Superior temporal gyrus (tissue), 1 donor: ENCODE measurements at regions not wholly inside any gene's neighbourhood (a gene's known extent, or its start where the extent isn't known, plus 50 kb on each side); places are given as distances from the start of the nearest gene placed in this dataset.

ENCODE experiments used
- DNase-seq: peaks from one replicate; pipeline ENCODE4 v3.0.0-alpha.2; 2016; ENCODE audit errors: extremely low spot score

DNA sequence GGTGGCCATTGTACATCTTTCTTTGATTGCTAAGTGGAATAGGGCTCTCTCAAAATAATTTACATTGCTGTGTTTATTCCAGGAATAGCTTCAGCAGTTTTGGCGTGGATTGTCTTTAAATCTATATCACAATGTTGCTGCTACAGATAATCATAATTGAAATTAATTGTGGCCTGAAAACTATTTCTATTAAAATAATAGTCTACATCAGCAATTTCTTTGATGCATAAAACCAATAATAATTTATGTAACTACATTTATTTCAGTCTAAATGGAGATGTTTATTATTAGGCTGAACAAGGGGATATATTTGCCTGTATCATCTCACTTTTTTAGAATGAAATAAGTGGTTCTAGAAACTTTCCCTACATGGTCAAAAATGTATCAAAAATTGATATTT is 456.0 kb upstream of the CTNND2 start:
- DNase-seq: no peak

DNA sequence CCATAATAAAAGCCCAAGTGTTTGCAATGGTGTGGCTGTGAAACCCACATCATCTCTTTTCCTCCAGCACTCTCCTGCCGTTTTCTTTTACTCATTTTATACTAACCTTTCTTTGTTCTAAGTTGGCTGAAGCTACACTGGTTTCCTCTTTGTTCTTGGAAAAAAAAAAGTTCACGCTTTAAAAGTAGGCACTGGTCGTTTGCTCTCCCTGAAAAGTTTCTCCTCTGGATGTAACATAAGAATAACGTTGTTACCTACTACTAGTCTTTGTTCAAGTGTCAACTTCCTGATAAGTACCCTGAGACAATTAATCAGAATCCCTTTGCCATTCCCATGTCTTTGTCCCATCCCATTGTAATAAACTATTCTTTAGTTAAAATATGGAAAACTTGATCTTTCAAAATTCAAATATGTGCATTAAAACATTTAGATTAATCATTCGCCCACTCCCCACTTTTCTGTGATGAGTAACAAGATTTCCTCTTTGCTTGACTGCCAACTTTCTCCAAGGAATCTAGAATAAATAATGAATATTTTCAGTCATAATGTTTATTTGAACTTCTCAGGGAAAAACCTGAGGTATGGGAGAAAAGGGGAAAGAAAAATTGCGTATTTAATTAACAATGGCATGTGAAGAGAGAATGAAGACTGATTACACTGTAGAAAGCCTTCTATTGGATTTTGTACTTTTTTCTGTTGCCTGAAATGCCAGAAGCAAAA is 454.3 kb upstream of the CTNND2 start:
- no peak for DNase-seq

DNA sequence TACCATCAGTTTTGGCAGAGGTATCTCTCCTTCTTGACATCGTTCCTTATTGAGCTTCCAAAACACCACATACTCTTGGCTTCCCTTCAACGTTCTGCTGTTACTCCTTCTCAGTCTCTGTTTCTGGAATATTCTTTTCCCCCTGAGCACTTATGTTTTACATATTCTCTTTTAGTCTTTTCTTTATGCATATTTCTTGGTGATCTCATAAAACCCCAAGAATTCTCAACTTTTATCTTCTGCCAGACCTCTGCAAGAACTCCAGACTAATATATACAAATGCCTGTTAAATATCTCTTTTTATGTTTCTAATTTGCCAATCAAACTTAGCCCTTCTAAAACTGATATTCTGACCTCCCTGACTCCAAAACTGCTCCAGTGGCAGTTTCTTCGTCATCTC is 453.4 kb upstream of the CTNND2 start:
- no peak for DNase-seq

DNA sequence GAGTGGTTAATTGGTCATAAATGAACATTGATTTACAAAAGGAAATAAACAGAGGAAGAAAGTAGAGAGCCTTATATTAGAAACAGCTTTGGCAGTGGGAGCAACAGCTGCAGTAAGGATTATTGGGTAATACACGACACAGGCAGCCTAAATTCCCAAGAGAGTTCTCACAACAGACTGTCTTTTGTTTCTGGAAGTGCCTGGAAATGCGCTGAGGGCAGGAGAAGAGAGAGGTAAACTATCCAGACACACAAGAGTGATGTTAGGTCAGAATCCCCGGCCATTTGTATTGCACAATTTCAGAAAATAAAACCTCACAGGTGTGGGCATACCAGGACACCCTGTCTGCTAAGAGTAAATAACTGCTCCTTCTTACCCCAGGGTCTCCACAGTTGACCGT is 450.4 kb upstream of the CTNND2 start:
- DNase-seq: no peak

DNA sequence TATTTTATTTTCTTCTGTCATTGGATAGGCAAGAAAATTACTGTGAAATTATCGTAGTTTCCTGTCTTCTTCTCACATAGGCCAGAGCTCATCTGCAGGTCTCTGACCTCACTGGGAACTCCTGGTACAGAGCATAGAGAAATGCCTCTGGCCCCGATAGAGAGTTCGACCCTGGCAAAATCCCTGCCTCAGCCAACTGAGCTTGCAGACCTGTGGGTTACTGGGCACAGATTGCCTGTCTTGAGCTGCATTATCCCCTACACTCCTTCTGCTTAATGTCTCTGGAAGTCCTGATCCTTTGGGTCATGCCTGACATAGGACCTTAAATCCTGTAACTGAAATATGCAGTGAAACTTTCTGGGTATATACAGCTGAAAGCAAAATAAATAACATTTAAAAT is 439.3 kb upstream of the CTNND2 start:
- no peak for DNase-seq

DNA sequence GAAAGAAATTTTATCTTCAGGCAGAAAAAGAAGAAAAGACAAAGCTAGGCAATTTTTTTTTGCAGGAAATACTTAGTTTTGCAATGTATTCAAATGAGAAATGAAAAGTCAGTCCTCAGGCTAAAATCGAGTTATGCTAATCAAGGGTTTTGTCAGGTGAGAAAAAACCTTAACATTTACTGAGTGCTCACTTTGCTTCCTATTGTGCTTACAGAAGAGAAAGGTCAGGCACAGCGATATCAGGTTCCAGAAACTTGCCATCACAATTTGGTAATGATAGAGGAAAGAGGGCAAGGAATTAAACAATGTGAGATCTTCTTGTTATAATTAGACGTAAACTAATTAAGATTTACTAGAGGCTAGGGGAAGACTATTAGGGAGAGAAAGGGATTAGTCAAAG is 431.7 kb upstream of the CTNND2 start:
- no peak for DNase-seq

DNA sequence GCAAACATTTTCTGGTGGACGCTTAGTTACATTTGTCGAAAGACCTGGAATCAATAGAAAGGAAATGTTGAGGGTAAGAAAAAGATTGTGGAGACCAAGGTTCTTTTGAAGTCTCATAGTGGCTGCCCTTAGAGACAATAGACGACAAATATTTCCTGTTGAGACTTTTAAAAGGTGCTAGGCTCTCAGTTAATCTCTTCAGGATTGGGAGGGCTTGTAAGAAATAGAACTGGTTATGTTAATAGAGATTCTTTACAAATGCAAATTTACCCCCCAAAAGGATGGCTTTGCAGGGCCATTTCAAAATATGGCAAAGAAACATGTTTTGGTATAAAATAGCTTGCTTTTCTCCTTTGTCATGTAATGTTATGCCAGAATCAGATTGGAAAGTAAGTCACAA is 428.2 kb upstream of the CTNND2 start:
- no peak for DNase-seq

DNA sequence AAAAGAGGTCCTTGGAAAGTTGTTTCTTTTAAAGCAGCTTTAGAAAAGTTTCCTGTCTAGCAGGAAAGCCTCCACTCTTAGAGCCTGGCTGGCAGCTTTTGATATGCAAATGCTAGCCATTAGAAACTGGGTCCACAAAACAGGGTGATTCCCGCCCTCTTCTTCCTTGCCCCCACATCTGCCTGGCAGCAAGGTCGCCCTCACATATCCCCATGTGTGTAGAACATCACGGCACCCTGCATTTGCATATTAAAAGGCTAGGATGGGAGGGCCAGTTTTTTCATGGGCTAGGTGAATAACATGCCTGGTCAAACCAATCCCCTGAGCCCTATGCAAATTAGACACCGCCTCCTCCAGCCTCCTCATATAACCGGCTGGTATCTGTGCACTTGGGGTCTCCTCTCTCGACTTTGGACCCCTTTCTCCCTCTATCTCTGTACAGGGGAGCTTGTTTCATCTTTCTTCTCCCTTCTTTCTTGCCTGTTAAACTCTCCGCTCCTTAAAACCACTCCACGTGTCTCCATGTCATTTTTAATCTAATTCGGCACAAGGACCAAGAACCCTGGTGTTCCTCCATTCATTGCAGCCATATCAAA is 426.8 kb upstream of the CTNND2 start:
- DNase-seq: no peak

DNA sequence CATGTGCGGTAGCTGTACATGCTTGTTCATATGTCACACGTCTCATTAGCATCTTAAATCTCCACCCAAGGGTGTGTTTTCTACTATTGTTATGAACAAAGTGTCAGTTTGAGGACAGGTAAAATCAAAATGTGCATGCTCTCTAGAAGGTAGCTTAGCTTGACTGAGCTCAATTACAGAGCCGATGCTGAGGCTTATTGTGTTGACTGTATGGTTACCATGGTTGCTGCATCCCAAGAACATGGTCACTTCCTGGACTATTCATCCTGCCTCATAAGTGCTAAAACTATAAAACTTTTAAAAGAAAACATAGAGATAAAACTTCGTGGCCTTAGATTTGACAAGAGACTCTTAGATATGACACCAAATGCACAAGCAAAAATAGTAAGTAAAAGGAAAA is 426.1 kb upstream of the CTNND2 start:
- DNase-seq: no peak

DNA sequence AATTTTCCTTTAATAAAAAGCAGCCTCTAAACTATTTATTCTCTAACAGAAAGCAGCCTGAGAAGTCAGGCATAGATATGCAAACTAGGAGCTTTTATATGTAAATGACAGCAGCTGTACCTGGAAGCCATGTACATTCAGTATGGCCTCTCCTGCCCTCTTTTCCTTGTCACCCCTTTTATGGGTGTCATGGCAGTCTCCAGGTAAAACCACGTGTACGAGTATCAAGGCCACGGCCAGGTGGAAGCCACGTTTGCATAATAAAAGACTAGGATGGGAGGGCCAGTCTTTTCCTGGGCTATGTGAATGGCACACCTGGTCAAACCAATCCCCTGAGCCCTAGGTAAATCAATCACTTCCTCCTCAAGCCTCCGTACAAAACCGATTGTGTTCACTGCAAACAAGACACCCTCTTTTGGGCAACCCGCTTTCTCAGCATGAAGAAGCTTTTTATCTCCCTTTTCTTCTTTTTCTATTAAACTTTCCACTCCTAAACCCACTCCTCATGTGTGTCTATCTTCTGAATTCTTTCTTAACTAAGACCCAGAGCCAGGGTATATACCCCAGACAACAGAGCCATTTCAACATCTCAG is 419.5 kb upstream of the CTNND2 start:
- DNase-seq: no peak

DNA sequence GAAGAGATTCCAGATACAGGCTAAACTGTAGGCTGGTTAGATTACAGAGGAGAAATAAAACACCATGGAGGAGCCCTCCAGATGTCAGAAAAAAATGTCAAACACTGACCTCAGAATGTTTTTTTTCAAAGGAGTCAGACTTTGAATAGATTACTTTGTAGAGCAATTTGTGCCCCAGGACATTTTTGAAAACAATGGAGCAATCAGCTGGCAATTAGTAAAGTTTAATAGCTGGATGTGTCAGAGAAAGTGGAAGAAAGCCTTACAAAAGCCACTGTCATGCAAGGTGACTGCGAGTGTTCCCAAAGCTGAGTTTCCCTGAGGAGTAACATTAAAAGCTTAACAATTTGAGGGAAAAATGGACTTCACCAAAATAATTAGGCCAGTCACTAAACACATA is 417.8 kb upstream of the CTNND2 start:
- DNase-seq: no peak

DNA sequence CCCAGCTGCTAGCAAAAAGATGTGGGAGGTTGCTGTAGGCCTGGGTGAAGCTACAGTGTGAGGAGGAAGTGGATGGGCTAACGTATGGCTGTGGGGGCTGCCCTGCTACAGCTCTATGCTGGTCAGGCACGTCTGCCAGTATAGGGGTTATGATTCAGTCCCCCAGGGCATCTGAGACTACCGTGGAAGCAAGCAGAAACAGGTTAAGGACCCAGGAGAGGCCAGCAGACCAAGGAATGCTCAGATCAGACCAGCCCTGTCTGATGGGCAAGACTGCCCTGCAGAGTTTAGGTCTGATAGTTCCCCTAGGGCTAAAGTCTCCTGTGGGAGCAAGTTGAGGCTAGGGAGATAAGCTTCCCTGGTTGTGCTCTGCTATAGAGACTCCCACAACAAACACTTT is 416.1 kb upstream of the CTNND2 start:
- no peak for DNase-seq

DNA sequence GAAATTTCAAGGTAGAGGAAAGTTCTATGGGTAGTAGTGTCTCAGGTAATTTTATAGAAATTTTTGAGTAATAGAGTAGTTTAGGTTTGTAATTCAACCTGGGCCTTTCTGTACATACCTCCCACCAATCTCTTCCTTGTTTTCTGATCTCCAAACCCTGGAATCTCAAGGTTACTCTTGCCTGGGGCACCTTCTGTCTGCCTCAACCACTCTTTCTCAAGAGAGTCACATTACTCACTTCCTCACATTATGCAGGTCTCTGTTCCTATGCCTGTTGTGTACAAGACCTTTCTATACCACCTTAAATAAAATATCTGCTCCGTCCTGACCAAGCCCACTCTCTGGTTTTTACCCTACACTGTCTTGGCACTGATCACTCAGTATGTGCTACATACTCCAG is 412.6 kb upstream of the CTNND2 start:
- DNase-seq: no peak

DNA sequence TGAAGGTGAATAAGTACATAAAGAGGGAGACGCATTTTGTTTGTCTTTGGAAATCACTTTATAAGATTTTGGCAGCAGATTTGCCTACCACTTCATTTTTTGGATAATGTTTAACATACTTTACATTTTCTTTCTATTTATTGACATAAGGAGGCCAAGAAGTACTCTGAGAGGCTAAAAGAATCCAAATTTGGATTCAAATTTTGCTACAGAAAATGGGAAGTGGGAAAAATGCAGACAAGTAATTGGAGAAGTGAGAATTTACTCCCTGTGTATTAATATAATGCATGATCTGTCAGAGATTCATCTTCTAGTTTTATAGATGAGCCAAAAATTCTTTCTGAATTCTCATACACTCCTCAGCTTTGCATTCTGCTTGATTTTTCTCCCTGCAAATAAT is 411.2 kb upstream of the CTNND2 start:
- DNase-seq: no peak

DNA sequence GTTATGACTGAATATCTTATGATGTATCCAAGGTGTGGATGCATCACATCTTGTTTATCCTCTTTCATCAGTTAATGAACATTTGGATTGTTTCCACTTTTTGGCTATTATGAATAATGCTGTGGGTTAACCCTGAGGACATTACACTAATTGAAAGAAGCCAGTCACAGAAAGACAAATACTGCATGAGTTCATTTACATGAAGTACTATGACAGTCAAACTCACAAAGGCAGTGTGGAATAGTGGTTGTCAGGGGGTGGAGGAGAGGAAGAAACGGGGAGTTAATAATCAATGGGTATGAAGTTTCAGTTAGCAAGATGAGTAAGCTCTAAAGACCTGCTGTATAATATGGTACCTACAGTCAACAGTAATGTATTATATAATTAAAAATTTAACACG is 409.4 kb upstream of the CTNND2 start:
- no peak for DNase-seq

DNA sequence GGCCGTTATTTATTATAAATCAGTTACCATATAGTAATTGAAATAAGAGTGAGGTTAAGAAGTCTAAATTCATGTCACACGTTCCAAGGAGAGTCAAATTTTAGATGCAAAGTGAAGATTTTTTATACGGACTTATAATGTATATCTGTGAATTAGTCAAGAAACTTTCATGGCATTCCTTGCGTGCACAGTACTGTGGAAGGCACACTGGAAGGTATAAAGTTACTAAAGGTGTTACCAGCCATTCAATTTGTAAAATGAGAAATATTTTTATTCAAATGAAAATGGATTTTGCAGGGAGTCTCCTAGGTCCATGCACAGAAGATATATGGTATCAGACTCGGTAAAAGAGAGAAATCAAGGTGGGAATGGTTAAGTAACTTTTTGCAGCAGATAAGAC is 408.1 kb upstream of the CTNND2 start:
- no peak for DNase-seq

DNA sequence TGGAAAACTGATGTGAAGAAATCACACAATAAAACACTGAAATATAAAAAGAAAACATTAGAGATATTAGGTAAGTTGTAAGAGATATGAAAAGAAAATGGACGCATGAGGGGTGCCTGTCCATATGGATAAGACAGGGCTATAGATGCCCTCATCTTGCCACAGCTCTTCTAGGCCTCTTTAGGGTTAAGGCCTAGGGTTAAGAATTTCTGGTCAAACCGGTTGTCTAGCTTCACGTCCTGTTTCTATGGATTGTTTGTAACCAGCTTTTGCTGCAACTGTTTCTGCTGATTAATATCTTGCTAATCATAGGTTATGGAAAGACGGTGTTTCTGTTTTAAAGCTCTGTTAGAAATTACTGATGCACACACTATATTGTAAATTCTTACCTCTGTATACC is 389.9 kb upstream of the CTNND2 start:
- DNase-seq: no peak

DNA sequence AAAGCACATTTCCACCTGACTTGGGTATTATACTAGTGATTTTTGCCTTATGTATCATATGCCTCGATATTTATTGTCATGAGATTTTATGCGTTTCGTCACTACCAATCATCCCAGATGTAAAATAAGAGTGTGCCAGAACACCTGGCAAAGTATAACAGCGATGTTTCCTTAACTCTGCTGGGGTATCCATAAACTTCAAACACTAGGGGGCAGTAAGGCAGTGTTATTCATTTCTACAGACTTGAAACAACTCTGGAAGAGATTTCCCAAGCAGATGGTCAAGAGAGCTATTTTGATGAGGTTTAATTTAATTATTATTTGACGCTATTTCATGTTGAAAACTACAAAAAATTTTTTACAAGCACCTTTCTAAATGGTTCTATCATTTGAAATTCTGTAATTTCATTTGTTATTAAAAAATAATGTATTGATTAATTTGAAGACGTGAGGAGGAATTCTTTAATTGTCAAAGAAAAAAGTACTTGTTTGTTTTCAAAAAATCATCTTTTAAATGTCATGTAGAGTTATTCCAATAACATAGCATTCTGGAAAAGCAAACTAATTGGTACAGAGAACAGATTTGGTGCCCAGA is 388.5 kb upstream of the CTNND2 start:
- no peak for DNase-seq

DNA sequence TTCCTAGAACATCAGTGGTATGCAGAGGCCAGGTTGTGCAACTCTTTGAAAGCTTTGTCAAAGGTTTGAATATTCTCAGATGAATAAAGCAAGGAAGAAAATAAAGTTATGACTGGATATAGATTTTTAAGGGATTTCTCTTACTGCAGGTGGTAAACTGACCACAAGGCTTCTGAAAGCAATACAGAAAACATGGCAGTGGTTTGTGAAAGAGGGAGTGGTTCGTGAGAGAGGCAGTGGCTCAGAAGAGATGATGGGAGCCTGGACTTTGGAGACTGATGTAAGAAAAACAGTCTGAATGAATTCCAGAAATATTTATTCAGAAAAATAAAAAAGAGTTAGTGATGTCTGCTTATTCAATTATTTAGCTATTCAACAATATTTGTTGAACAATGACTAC is 380.4 kb upstream of the CTNND2 start:
- no peak for DNase-seq

DNA sequence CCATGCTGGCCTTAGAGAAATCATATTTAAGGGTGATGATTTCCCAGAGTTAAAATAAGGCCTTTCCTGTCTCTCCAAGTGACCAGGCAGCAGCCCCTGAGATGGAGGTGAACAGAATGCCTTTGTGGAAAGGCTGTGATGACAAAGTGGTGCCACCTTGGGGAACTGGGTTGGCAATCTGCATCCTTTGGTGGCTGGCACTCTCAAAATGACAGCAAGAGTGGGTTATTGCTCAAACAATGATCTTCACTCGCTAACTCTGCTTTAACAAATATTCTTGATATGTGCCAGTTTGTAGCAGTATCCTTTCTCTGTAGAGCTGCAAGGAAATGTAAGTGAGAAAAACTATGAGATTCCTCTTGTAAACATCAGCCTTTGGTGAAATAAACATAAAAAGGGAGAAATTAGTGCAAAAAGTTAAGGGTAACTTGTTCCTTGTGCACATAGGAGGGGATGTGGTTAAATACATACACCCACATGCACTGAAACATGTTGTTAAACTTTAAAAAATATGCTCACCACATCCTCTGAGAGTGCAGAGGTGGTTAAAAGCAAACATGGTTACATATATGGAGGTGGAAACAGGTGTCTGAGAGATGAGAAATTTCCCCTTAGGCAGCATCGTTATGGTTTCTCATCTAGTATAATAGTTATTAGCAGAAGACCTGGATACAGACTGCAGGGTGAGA is 373.4 kb upstream of the CTNND2 start:
- DNase-seq: no peak

DNA sequence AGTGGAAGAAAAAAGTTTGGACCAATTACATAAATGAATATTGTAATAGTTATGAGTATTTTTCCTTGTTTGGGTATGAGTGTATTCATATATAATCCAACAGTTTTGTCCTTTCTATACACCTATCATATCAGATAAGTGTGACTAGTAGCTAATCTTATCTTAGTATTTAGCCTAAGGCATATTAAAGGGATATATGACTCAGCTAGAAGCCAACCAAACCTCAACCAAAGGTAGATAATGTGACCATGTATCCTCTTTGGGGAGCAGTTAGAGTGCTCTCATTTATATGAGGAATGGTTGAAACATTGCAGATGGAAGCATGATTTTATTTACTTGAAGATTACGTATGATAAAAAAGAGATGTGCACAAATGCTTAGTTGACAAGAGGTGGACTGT is 370.0 kb upstream of the CTNND2 start:
- no peak for DNase-seq

DNA sequence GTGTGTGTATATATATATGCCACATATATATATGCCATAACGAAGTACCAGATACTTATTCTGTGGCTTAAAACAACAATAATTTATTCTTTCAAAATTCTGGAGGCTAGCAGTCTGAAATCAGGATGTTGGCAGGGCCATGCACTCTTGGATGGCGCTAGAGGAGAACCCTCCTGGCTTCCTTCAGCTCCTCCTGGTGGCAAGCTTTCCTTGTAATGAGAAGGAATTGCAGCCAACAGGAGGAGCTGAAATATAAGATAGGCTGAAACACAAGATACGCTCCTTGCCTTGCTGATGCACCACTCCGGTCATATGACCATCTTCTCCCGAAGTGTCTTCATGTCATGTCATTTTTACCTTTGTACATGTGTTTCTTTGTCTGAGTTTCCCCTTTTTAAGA is 368.1 kb upstream of the CTNND2 start:
- DNase-seq: no peak

DNA sequence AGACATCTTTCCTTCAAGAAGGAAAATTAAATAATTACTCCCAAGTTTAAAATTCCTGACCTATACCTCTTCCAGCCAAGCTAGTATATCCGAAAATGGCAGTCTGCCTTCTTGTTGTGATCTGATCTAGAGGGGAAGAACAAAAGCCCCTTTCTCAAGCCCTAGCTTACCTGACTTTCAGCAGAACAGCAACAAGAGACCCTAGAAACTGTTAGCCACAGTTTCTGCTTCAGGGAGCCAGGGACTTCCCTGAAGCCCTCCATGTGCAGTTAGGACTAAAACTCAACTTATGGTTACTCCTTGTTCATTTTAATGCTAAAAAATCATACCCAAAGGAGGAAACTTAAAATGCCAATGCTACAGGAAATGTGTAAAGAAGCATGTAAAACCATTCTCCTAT is 366.7 kb upstream of the CTNND2 start:
- DNase-seq: no peak
